GM12878 (cell line): ENCODE measurements at regions not wholly inside any gene's neighbourhood (a gene's known extent, or its start where the extent isn't known, plus 50 kb on each side); places are given as distances from the start of the nearest gene placed in this dataset.

Source experiments
- ATF7 ChIP-seq: fragments of 450-650 bp; IDR thresholded peaks from 2 replicates; pipeline ENCODE4 v1.6.1; 2016; ENCODE audit warnings: low read depth, mild to moderate bottlenecking
- PRDM15 ChIP-seq: fragments of 450-650 bp; formaldehyde crosslinking; IDR thresholded peaks from 2 replicates; pipeline ENCODE4 v1.4.0; 2020; ENCODE audit warnings: mild to moderate bottlenecking, moderate library complexity
- REST ChIP-seq: IDR thresholded peaks from 2 replicates; pipeline ENCODE4 v1.6.1; 2012; ENCODE audit warnings: mild to moderate bottlenecking, low read depth, low read length

DNA sequence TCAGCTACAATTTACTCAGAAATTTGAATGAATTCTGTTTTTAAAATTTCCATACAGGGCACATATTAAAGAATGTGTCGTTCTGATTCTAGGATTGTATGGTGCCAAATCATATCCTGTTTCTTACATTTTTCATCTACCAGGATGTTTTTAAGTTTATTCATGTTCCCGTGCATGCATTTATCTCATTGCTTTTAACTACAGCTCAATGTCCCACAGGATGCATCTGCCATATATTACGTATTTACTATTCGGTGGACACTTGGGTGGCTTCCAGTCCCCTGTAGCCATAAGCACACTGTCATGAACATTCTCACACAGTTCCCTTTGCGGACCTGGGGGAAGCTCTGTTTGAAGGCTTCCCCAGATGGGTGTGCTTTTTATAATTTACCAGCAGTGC, 122.3 kb downstream of the CCDC71L start:
- no peak for TF ChIP-seq REST
- TF ChIP-seq ATF7: no peak
- TF ChIP-seq PRDM15 (CRISPR knock-in tag): no peak
